Lower leg skin (tissue), 3 donors: ENCODE measurements at regions not wholly inside any gene's neighbourhood (a gene's known extent, or its start where the extent isn't known, plus 50 kb on each side); places are given as distances from the start of the nearest gene placed in this dataset.

Source experiments
- CTCF ChIP-seq, 3 donors: fragments of 450-650 bp; IDR thresholded peaks; one replicate each; pipeline ENCODE4 v1.5.1; 2016; ENCODE audit warnings: antibody characterized with exemption in 3 of 3, mild to moderate bottlenecking in 3 of 3, moderate library complexity in 2 of 3
- POLR2A ChIP-seq, 2 donors: fragments of 450-650 bp; IDR thresholded peaks; one replicate each; pipeline ENCODE4 v1.6.1; 2016 to 2017; ENCODE audit warnings: antibody characterized with exemption in 2 of 2, mild to moderate bottlenecking in 1 of 2, moderate library complexity in 1 of 2

GRCh38 chr16:55120826-55121225, 190.2 kb downstream of the IRX5 start:
- TF ChIP-seq CTCF (IDR thresholded peaks at IDR 0.05) (no peak), POLR2A (IDR thresholded peaks at IDR 0.05) (no peak)
